H1 (cell line): ENCODE measurements at regions not wholly inside any gene's neighbourhood (a gene's known extent, or its start where the extent isn't known, plus 50 kb on each side); places are given as distances from the start of the nearest gene placed in this dataset.

Experiments
- FOSL1 ChIP-seq: IDR thresholded peaks from 2 replicates; pipeline ENCODE4 v1.6.1; 2011; ENCODE audit warnings: mild to moderate bottlenecking, low read depth, low read length, moderate library complexity; ENCODE audit not compliant: insufficient read depth
- KDM1A ChIP-seq: fragments of 200-600, 300-600 bp; sonication (generic); IDR thresholded peaks from 2 replicates; pipeline ENCODE4 v1.7.1; 2016; ENCODE audit warnings: mild to moderate bottlenecking, low read length, borderline replicate concordance
- SIX5 ChIP-seq: IDR thresholded peaks from 2 replicates; pipeline ENCODE4 v1.6.1; 2011; ENCODE audit warnings: mild to moderate bottlenecking, low read depth, low read length
- TF ChIP-seq, protein P1 (sequence below): fragments of 300-600 bp; sonication (generic); IDR thresholded peaks from 2 replicates; pipeline ENCODE4 v1.7.1; 2012; ENCODE audit warnings: low read length, moderate library complexity, mild to moderate bottlenecking, inconsistent platforms; ENCODE audit not compliant: insufficient replicate concordance

DNA sequence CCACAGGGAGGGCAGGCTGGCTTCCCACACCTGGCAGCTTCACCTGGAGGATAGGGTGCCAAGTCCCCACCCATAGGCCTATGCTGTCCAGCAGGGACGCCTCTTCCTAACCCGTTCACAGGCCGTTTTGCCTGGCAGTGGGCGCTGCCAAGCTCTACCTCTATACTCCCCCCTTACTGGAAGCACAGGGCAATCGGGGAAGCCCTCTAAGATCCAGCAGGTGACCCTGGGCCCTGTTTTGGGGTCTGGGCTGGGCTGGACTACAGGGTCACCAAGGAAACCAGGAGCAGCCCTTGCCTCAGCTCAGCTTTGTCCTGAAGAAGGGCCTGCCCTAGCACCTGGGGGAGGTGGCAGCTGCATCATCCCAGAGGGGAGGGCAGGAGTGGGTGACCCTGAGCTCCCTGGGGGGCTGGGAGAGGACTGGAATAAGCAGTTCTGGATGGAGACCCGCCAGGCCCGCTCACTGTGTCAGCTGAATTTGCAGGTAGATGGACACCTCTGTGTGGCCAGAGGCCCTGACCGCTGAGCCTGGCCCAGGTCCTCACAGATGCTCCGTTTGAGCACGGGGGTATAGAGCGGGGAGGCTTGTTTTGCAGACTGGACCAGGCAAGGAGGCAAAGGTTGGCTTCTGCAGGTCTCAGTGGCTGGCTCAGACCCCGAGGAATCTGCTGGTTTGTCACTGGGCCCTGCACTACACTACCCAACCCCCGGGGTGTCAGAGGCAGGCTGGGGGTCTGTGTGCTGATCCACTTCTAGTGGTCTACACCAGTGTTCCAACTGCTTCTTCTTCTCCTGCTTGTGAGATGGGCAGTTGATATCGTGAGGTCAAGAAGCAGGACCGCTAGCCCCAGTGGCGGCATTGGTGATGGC lies 163.1 kb downstream of the ASB1 start (continued):
- TF ChIP-seq, protein P1, sequence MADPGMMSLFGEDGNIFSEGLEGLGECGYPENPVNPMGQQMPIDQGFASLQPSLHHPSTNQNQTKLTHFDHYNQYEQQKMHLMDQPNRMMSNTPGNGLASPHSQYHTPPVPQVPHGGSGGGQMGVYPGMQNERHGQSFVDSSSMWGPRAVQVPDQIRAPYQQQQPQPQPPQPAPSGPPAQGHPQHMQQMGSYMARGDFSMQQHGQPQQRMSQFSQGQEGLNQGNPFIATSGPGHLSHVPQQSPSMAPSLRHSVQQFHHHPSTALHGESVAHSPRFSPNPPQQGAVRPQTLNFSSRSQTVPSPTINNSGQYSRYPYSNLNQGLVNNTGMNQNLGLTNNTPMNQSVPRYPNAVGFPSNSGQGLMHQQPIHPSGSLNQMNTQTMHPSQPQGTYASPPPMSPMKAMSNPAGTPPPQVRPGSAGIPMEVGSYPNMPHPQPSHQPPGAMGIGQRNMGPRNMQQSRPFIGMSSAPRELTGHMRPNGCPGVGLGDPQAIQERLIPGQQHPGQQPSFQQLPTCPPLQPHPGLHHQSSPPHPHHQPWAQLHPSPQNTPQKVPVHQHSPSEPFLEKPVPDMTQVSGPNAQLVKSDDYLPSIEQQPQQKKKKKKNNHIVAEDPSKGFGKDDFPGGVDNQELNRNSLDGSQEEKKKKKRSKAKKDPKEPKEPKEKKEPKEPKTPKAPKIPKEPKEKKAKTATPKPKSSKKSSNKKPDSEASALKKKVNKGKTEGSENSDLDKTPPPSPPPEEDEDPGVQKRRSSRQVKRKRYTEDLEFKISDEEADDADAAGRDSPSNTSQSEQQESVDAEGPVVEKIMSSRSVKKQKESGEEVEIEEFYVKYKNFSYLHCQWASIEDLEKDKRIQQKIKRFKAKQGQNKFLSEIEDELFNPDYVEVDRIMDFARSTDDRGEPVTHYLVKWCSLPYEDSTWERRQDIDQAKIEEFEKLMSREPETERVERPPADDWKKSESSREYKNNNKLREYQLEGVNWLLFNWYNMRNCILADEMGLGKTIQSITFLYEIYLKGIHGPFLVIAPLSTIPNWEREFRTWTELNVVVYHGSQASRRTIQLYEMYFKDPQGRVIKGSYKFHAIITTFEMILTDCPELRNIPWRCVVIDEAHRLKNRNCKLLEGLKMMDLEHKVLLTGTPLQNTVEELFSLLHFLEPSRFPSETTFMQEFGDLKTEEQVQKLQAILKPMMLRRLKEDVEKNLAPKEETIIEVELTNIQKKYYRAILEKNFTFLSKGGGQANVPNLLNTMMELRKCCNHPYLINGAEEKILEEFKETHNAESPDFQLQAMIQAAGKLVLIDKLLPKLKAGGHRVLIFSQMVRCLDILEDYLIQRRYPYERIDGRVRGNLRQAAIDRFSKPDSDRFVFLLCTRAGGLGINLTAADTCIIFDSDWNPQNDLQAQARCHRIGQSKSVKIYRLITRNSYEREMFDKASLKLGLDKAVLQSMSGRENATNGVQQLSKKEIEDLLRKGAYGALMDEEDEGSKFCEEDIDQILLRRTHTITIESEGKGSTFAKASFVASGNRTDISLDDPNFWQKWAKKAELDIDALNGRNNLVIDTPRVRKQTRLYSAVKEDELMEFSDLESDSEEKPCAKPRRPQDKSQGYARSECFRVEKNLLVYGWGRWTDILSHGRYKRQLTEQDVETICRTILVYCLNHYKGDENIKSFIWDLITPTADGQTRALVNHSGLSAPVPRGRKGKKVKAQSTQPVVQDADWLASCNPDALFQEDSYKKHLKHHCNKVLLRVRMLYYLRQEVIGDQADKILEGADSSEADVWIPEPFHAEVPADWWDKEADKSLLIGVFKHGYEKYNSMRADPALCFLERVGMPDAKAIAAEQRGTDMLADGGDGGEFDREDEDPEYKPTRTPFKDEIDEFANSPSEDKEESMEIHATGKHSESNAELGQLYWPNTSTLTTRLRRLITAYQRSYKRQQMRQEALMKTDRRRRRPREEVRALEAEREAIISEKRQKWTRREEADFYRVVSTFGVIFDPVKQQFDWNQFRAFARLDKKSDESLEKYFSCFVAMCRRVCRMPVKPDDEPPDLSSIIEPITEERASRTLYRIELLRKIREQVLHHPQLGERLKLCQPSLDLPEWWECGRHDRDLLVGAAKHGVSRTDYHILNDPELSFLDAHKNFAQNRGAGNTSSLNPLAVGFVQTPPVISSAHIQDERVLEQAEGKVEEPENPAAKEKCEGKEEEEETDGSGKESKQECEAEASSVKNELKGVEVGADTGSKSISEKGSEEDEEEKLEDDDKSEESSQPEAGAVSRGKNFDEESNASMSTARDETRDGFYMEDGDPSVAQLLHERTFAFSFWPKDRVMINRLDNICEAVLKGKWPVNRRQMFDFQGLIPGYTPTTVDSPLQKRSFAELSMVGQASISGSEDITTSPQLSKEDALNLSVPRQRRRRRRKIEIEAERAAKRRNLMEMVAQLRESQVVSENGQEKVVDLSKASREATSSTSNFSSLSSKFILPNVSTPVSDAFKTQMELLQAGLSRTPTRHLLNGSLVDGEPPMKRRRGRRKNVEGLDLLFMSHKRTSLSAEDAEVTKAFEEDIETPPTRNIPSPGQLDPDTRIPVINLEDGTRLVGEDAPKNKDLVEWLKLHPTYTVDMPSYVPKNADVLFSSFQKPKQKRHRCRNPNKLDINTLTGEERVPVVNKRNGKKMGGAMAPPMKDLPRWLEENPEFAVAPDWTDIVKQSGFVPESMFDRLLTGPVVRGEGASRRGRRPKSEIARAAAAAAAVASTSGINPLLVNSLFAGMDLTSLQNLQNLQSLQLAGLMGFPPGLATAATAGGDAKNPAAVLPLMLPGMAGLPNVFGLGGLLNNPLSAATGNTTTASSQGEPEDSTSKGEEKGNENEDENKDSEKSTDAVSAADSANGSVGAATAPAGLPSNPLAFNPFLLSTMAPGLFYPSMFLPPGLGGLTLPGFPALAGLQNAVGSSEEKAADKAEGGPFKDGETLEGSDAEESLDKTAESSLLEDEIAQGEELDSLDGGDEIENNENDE = no peak
- TF ChIP-seq FOSL1 (no peak), SIX5 (no peak), KDM1A (no peak)
